ENCODE measurements at regions not wholly inside any gene's neighbourhood (a gene's known extent, or its start where the extent isn't known, plus 50 kb on each side); places are given as distances from the start of the nearest gene placed in this dataset.

DNA sequence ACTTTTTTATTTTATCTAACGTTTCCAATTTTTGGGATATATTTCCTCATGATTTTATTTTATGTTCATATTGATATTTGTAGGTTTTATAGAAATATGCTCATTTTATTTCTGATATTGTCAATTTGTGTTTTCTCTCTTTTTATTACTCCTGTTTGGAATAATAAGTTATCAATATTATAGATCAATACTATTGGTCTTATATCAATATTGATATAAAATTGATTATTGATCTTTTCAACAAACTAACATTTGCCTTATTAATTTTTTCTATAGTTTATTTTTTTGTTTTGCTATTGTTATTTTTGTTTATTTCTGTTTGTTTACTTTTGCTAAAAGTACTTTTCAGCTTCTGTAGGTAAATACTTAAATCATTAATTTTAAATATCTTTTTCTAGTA, 90.8 kb upstream of the CNTN6 start:
- Mint-ChIP-seq H3K36me3 (ENCODE audit: unreplicated experiment) (no peaks in the 10 kb centered on the region), H3K27me3 (ENCODE audit: unreplicated experiment) (no peaks in the 10 kb centered on the region), H3K27ac (ENCODE audit: unreplicated experiment) (no peak overlapping the region), H3K9me3 (ENCODE audit: unreplicated experiment) (no peaks in the 10 kb centered on the region), H3K4me1 (ENCODE audit: low read depth, unreplicated experiment) (no peaks in the 10 kb centered on the region), H3K4me3 (ENCODE audit: unreplicated experiment) (no peak overlapping the region)
- TF ChIP-seq, protein P1, sequence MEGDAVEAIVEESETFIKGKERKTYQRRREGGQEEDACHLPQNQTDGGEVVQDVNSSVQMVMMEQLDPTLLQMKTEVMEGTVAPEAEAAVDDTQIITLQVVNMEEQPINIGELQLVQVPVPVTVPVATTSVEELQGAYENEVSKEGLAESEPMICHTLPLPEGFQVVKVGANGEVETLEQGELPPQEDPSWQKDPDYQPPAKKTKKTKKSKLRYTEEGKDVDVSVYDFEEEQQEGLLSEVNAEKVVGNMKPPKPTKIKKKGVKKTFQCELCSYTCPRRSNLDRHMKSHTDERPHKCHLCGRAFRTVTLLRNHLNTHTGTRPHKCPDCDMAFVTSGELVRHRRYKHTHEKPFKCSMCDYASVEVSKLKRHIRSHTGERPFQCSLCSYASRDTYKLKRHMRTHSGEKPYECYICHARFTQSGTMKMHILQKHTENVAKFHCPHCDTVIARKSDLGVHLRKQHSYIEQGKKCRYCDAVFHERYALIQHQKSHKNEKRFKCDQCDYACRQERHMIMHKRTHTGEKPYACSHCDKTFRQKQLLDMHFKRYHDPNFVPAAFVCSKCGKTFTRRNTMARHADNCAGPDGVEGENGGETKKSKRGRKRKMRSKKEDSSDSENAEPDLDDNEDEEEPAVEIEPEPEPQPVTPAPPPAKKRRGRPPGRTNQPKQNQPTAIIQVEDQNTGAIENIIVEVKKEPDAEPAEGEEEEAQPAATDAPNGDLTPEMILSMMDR (IDR thresholded peaks at IDR 0.05; ENCODE audit: partially characterized antibody, unreplicated experiment), result no peak
- DNase-seq, result no peak

DNA sequence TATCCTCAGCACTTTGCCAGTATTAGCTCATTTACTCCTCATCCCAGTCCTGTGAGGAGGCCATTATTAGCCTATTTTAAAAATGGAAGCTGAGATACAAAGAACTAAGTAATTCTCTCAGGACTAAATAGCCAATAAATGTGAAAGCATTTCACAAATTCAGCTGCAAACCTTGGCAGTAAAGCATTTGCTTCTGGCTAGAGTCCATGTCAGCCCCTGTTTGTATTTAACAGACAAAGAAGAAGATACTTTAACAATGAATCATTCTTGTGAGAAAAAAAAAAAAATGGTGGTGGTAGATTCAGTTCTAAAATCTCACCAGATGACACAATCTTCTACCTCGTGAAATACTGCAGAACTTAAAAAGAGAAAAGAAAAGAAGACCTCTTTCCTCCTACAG, 85.0 kb upstream of the CNTN6 start:
- no peak overlapping the region for H3K27ac Mint-ChIP-seq (ENCODE audit: unreplicated experiment)
- TF ChIP-seq, protein P1 (IDR thresholded peaks at IDR 0.05; ENCODE audit: partially characterized antibody, unreplicated experiment), result no peak
- no peaks in the 10 kb centered on the region for H3K4me1 Mint-ChIP-seq (ENCODE audit: low read depth, unreplicated experiment)
- H3K27me3 Mint-ChIP-seq (ENCODE audit: unreplicated experiment), result no peaks in the 10 kb centered on the region
- no peak for DNase-seq
- no peaks in the 10 kb centered on the region for H3K9me3 Mint-ChIP-seq (ENCODE audit: unreplicated experiment)
- H3K36me3 Mint-ChIP-seq (ENCODE audit: unreplicated experiment), result no peaks in the 10 kb centered on the region
- H3K4me3 Mint-ChIP-seq (ENCODE audit: unreplicated experiment), result no peak overlapping the region

DNA sequence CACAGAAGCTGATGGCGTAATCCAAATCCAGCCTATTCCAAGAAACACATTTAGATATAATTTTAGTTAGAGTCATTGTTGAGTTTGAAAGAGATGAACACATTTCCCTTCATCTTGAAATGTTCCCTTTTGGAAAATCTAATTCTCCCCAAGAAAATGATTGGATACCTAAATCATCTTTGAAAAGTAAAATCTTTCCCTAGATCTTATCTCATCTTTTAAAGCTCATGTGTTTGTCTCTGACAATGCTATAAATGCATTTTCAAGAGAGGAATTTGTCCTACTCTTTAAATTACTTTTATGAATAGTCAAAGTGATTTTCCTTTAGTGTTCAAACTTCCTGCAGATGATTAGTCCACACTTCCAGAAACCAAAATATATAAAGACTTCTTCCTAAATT, 82.6 kb upstream of the CNTN6 start:
- Mint-ChIP-seq H3K4me1 (ENCODE audit: low read depth, unreplicated experiment) (no peaks in the 10 kb centered on the region), H3K9me3 (ENCODE audit: unreplicated experiment) (no peaks in the 10 kb centered on the region), H3K27me3 (ENCODE audit: unreplicated experiment) (no peaks in the 10 kb centered on the region), H3K36me3 (ENCODE audit: unreplicated experiment) (no peaks in the 10 kb centered on the region), H3K27ac (ENCODE audit: unreplicated experiment) (no peak overlapping the region), H3K4me3 (ENCODE audit: unreplicated experiment) (no peak overlapping the region)
- TF ChIP-seq, protein P1 (IDR thresholded peaks at IDR 0.05; ENCODE audit: partially characterized antibody, unreplicated experiment), result no peak
- no peak for DNase-seq

- no peaks in the 10 kb centered on the region for H3K4me1 Mint-ChIP-seq (ENCODE audit: low read depth, unreplicated experiment)
- DNase-seq, result no peak
- TF ChIP-seq, protein P1 (IDR thresholded peaks at IDR 0.05; ENCODE audit: partially characterized antibody, unreplicated experiment), result no peak
- H3K27me3 Mint-ChIP-seq (ENCODE audit: unreplicated experiment), result no peaks in the 10 kb centered on the region
- no peaks in the 10 kb centered on the region for H3K36me3 Mint-ChIP-seq (ENCODE audit: unreplicated experiment)
- no peaks in the 10 kb centered on the region for H3K9me3 Mint-ChIP-seq (ENCODE audit: unreplicated experiment)
- no peak overlapping the region for H3K27ac Mint-ChIP-seq (ENCODE audit: unreplicated experiment)
- no peak overlapping the region for H3K4me3 Mint-ChIP-seq (ENCODE audit: unreplicated experiment)
Measured at GRCh38 chr3:1015826-1016225, 77.0 kb upstream of the CNTN6 start.

- Mint-ChIP-seq H3K9me3 (ENCODE audit: unreplicated experiment) (no peaks in the 10 kb centered on the region), H3K36me3 (ENCODE audit: unreplicated experiment) (no peaks in the 10 kb centered on the region), H3K27me3 (ENCODE audit: unreplicated experiment) (no peaks in the 10 kb centered on the region), H3K4me3 (ENCODE audit: unreplicated experiment) (no peak overlapping the region), H3K4me1 (ENCODE audit: low read depth, unreplicated experiment) (no peaks in the 10 kb centered on the region), H3K27ac (ENCODE audit: unreplicated experiment) (no peak overlapping the region)
- TF ChIP-seq, protein P1 (IDR thresholded peaks at IDR 0.05; ENCODE audit: partially characterized antibody, unreplicated experiment), result no peak
- DNase-seq, result no peak
Measured at GRCh38 chr3:1017870-1018269, 75.0 kb upstream of the CNTN6 start.

Measured in glutamatergic neuron (in vitro differentiated cells).